ENCODE measurements at regions not wholly inside any gene's neighbourhood (a gene's known extent, or its start where the extent isn't known, plus 50 kb on each side); places are given as distances from the start of the nearest gene placed in this dataset.
"Not testable (repeated sequence)": the region's sequence is repeated elsewhere in the genome, so short reads cannot be mapped to it uniquely, and the experiment has no call there.

DNA sequence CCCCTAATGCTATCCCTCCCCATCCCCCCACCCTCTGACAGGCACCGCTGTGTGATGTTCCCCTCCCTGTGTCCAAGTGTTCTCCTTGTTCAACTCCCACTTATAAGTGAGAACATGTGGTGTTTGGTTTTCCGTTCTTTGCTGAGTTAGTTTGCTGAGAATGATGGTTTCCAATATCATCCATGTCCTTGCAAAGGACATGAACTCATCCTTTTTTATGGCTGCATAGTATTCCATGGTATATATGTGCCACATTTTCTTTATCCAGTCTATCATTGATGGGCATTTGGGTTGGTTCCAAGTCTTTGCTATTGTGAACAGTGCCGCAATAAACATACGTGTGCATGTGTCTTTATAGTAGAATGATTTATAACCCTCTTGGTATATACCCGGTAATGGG, 98.2 kb downstream of the EBLN1 start:
- H2BK5ac ChIP-seq (ENCODE audit: low read depth, low read length, poor library complexity, severe bottlenecking); H2AK5ac ChIP-seq (ENCODE audit: low read depth, low read length); H4K20me1 ChIP-seq (ENCODE audit: insufficient read depth, low read length); BruUV-seq (replicated peaks); dilution Hi-C loops (cut with HindIII; ENCODE audit: low sequenced_read_pairs, unreplicated experiment); intact Hi-C loops (cut with micrococcal nuclease); H2AFZ ChIP-seq (replicated peaks; ENCODE audit: low read length, poor library complexity); H3K18ac ChIP-seq (ENCODE audit: low read depth, low read length); H3K14ac ChIP-seq (replicated peaks; ENCODE audit: low read depth, low read length); H2AK9ac ChIP-seq (replicated peaks; ENCODE audit: low read depth, low read length, poor library complexity); H3K36me3 ChIP-seq (ENCODE audit: control insufficient read depth, insufficient read depth, low read length); H3K27ac ChIP-seq (ENCODE audit: insufficient read depth, low read length); ATAC-seq (ENCODE audit: low read depth); POLR2A ChIA-PET (ENCODE audit: unreplicated experiment); H3K56ac ChIP-seq (ENCODE audit: extremely low read depth, insufficient read depth, low read length); DNase-seq; H4K91ac ChIP-seq (ENCODE audit: insufficient read depth, low read depth, low read length); H3K27me3 ChIP-seq (ENCODE audit: control insufficient read depth, insufficient read depth, low read length); H3K79me1 ChIP-seq (ENCODE audit: low read depth in 1 of 2, low read length in 2 of 2); H2BK15ac ChIP-seq (ENCODE audit: low read depth, low read length); H3K23ac ChIP-seq (ENCODE audit: low read depth, low read length); H2BK120ac ChIP-seq (ENCODE audit: low read depth, low read length); H3K4me1 ChIP-seq (ENCODE audit: control insufficient read depth, insufficient read depth, low read length); H3K4me3 ChIP-seq (ENCODE audit: insufficient read depth, low read depth, low read length); H3K4ac ChIP-seq (ENCODE audit: low read depth, low read length); H3K4me2 ChIP-seq (ENCODE audit: low read depth, low read length); H2BK20ac ChIP-seq (ENCODE audit: low read depth, low read length); H3K9me1 ChIP-seq (ENCODE audit: insufficient read depth, low read length); H4K5ac ChIP-seq (ENCODE audit: low read depth, low read length); in situ Hi-C loops (cut with MboI; ENCODE audit: low sequenced_read_pairs); H3K9ac ChIP-seq (ENCODE audit: low read depth, low read length); H3K9me3 ChIP-seq (ENCODE audit: control insufficient read depth, insufficient read depth, low read length); H4K8ac ChIP-seq (ENCODE audit: low read depth in 2 of 2, low read length in 2 of 2); CTCF ChIA-PET: not testable (repeated sequence)
- no CpG with 5 or more reads among the region's 5 CpGs for WGBS, 2 experiments (ENCODE audit: extremely low coverage in 2 of 2, insufficient read length in 1 of 2)

Data from IMR-90 (cell line).